GM12875 (cell line): ENCODE measurements at regions not wholly inside any gene's neighbourhood (a gene's known extent, or its start where the extent isn't known, plus 50 kb on each side); places are given as distances from the start of the nearest gene placed in this dataset.

Experiments
- H3K4me3 ChIP-seq: one replicate; pipeline ENCODE4 v1.5.1; 2011; ENCODE audit warnings: low read depth, low read length, control low read depth
- CTCF ChIP-seq: IDR thresholded peaks from 2 replicates; pipeline ENCODE4 v1.5.1; 2011; ENCODE audit warnings: low read depth, mild to moderate bottlenecking, control low read depth, inconsistent platforms, low read length, moderate library complexity, borderline replicate concordance; ENCODE audit not compliant: insufficient read depth

GRCh38 chr1:48084826-48085225, 87.6 kb upstream of the TRABD2B start:
- TF ChIP-seq CTCF = no peak
- no peak overlapping the region for H3K4me3 ChIP-seq

- TF ChIP-seq CTCF = no peak
- H3K4me3 ChIP-seq = no peak overlapping the region
These were observed 85.2 kb upstream of the TRABD2B start for GRCh38 chr1:48082271-48082962.

- no peak for TF ChIP-seq CTCF
- H3K4me3 ChIP-seq = no peak overlapping the region
These were observed 83.4 kb upstream of the TRABD2B start for GRCh38 chr1:48080331-48081255.

- no peak overlapping the region for H3K4me3 ChIP-seq
- no peak for TF ChIP-seq CTCF
These were observed 81.9 kb upstream of the TRABD2B start for GRCh38 chr1:48079096-48079495.

- H3K4me3 ChIP-seq = no peak overlapping the region
- TF ChIP-seq CTCF = no peak
These were observed 80.6 kb upstream of the TRABD2B start for GRCh38 chr1:48077795-48078222.

- no peak overlapping the region for H3K4me3 ChIP-seq
- no peak for TF ChIP-seq CTCF
These were observed 78.8 kb upstream of the TRABD2B start for GRCh38 chr1:48076017-48076416.
